Activated CD4-positive, alpha-beta T cell treated with anti-CD3 and anti-CD28 coated beads, Interleukin-2, amount 50 U/mL, for 4 hours (primary cell): ENCODE measurements at regions not wholly inside any gene's neighbourhood (a gene's known extent, or its start where the extent isn't known, plus 50 kb on each side); places are given as distances from the start of the nearest gene placed in this dataset.
"Not testable (repeated sequence)": the region's sequence is repeated elsewhere in the genome, so short reads cannot be mapped to it uniquely, and the experiment has no call there.

ENCODE experiments used
- DNase-seq, 2 experiments: peaks; one replicate each; pipeline ENCODE4 v3.0.0-alpha.2; 2020

DNA sequence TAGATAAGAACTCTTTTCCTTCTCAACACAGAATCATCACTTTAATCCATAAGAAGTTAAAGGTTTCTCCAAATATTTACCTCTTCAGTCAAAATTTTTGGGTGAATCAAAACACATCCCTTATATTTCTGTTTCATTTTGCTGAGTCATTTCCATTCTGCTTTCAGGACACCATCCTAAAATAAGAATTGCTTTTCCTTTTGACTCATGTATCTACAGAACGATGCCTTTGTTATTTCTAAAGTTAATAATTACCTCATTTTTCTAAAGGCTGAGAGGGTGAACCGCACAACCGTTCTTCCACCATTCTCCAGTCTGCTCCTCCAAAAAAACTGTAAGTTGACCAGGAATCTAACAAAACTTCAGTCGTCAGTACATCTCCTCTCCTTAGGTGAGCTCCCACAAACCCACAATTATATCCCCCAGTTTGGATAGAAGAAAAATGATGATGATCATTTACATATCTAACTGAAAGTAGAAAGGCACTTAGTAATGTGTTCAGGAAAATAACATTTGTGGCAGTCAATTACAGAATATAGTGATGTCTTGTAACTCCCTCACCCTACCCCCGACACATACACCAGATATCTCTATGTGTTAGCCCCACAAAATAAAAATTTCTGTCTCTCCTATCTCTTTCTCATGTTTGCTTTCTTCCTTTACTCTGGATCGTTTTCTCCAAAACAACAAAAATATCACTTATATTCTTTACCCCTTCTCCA lies 162.5 kb downstream of the RAD51AP2 start:
- DNase-seq, result no peak

- DNase-seq, result no peak
Measured at GRCh38 chr2:17353263-17353662, 165.0 kb downstream of the RAD51AP2 start.

DNA sequence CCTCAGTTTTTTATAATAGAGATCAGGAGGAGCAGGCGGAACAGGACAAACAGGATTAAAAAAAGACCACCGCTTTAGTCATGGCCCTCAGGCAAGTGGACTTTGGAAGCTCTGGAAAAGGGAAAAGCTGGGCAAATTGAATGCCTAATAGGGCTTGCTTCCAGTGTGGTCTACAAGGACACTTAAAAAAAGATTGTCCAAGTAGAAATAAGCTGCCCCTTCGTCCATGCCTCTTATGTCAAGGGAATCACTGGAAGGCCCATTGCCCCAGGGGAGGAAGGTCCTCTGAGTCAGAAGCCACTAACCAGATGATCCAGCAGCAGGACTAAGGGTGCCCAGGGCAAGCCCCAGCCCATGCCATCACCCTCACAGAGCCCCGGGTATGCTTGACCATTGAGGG lies 175.5 kb downstream of the RAD51AP2 start:
- DNase-seq, result not testable (repeated sequence)

- no peak for DNase-seq
Measured at GRCh38 chr2:17337507-17337906, 180.7 kb downstream of the RAD51AP2 start.

DNA sequence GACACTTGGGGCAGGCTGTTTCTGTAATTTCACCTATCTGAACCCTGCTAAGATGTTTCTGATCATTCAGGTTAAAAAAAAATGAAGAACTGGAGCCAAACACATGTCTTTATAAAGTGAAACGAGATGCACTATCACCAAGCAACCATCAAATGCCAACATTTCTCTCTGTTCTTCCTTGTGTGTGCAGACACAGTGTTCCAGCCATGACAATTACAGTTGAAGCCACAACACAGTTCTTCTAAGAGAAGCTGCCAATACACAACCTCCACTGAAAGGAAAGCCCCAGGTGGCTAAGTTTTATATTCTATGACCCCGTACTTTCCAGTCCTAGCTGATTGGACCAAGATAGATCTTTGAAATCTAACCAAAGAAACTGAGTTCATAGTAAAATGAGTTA lies 181.8 kb downstream of the RAD51AP2 start:
- no peak for DNase-seq

- DNase-seq, result no peak
Measured at GRCh38 chr2:17334300-17334699, 183.9 kb downstream of the RAD51AP2 start.

DNA sequence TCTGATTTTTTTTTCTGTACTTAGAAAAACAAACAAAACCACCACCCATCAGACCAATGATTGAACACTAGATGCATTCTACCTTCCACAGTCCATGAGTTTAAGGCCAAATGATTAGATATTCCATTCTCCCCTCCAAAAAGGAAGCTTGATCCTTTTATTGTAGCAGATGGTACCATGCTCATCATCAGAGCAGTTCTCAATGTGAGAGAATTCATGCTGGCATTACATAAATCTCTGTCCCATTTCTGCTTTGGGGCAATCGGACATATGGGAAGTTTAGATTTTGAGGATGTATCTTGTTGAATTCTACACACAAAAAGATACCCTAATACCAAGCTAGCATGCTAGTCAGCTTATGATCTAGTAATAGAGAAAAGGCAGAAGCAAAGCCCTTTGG lies 186.6 kb downstream of the RAD51AP2 start:
- no peak for DNase-seq

DNA sequence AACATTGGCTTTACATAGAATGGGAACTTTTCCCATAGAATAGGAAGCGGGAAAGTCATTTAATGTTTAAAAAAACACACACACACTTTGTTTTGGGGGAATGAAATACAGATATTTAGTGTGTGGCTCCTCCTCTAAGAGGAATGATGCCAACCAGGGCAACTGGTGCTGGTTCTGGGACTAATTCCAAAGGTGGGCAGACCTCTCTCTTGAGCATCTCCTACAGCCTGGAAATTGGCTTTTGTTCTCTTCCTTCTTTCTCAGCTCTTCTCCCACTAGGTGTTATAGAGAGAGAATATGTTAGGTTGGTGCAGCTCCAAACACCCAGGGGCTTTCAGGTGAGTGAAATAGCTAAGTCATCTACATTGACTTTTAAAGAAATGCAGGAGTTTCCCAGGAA lies 190.1 kb downstream of the RAD51AP2 start:
- DNase-seq, result no peak

DNA sequence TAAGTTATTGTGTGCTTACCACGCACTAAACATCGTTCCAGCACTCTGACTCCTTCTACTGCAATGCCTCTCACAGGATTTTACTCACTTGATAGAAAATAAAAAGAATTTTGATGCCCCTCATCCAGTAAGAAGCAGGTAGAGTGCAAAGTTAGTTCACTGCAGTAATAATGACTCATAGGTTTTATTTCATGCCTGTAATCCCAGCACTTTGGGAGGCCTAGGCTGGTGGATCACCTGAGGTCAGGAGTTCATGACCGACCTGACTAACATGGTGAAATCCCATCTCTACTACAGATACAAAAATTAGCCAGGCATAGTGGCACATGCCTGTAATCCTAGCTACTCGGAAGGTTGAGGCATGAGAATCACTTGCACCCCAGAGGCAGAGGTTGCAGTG lies 190.6 kb downstream of the RAD51AP2 start:
- no peak for DNase-seq

DNA sequence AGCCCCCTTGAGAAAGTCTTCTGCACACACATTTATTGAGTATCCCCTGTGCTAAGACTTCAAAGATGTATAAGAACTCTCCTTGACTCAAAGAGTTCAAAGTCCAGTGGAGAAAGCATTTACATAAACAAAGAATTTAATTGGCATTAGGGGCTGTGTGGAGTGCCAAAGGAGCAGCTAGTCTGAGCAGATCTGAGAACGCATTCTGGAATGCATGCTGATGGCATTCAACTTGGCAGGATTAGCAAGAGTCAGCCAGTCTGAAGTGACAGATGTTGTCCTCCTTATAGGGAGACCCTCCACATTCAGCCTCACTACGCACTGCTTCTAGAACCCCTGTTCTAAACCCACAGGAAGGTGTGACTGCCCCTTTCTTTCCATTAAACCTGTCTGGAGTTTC lies 191.5 kb downstream of the RAD51AP2 start:
- DNase-seq, result no peak

DNA sequence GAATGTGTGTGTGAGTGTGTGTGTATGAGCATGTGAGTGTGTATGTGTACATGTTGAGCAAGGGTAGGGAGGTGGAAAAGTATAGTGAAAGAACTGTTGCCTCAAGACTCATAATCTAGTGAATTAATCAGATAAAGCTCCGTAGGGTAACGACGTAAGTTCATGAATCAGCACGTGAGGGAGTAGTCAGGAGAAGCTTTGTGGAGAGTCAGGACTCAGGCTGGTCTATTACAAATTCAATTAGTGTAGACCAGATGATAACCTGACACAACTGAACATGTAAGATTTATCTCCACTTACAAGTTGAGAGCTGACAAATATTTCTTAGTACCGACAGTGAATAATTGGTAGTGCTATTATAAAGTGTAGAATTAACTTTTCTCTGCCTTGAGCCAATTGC lies 194.5 kb downstream of the RAD51AP2 start:
- DNase-seq, result no peak

DNA sequence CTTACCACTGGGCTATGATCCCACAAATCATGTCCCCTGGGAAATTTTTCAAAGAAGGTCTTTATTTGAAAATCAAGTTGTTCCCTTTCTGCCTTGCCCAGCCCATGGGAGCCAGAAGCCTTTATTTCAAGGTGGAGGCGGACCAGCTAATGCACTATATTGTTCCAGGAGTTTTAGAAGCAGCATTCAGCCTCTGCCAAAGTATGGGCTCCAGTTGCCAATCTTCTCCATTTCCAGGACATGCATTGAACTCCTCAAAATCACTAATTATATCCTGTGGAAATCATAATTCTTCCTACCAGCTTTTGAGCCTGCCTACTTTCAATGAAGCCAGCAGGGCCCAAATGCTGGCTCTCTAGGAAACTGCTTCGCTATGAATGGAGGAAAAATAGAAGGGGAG lies 195.8 kb downstream of the RAD51AP2 start:
- no peak for DNase-seq

DNA sequence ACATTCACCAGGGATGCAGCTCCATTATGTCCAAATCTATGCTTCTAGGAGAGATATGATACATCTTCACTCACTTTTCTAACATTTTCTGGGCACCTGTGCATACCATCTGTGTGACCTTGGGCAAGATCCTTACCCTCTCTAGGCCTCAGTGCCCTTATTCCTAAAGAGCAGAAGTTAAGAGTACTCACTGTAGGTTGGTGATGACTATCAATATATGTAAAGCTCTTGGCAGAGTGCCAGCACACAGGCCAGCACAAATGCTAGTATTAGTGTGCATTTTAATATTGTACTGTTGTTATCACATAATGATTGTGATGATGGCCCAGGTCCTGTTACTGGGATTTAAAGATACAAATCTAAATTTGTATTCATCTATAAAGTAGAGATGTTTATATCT lies 199.2 kb downstream of the RAD51AP2 start:
- DNase-seq, result no peak

DNA sequence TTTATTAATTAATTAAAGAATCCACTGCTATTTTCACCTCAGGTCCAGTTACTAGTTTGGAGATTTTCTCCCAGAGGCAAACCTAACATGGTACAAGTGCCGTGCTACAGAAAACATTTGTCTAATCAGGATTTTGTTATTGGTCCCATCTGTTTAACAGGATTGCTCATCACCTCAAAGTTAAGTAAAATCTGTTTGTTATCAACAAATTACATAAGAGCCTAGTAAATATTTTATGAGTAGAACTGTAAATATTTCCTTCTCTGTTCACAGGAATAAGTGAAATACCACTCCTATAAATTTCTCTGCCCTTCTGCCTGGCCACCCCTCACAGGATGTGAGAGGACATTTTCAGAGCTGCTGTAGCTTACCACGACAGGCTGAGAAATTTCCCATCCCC lies 200.2 kb downstream of the RAD51AP2 start:
- no peak for DNase-seq

GRCh38 chr2:17317439-17317976 lies 200.7 kb downstream of the RAD51AP2 start:
- DNase-seq, result no peak

DNA sequence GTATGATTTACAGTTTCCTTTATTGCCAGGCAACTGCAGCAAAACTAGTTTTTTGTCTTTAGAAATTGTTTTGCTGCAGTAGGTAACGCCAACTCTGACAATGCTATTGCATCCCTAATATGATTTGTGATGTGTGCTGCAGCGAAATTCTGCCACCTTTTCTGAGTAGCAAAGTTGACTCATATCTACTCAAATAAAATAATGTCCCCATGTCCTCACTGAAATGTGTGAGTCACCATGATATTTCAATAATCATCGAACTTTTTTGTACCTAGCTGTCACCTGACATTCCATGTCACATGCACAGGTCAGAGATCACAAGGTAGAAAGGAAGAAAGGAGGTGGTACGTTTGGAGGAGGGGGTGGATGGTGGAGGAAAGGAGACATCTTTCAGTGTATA lies 205.0 kb downstream of the RAD51AP2 start:
- DNase-seq, result no peak

GRCh38 chr2:17311771-17312511 lies 206.3 kb downstream of the RAD51AP2 start:
- no peak for DNase-seq

- no peak for DNase-seq
Measured at GRCh38 chr2:17311106-17311619, 207.1 kb downstream of the RAD51AP2 start.

GRCh38 chr2:17309741-17310339 lies 208.4 kb downstream of the RAD51AP2 start:
- no peak for DNase-seq

DNA sequence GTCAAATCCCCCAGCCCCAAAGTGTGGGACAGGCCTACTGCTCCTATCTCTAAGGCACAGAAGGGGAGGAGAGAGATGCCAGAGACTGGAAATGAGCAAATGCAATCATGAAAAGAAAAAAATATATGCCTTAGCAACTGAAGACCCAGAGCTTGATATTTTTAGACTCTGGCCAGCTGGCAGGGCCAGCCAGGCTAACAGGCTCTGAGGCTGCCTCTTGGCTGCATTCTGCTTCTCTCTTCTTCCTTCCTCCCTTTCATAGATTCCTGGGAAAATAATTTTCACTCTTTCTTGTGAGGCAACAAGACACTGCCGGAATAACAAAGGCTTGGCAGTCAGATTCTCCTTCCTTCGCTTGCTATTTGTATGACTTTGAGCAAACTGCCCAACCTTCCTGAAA lies 209.1 kb downstream of the RAD51AP2 start:
- no peak for DNase-seq

- DNase-seq, result no peak
Measured at GRCh38 chr2:17306706-17307105, 211.5 kb downstream of the RAD51AP2 start.

GRCh38 chr2:17306219-17306618 lies 212.0 kb downstream of the RAD51AP2 start:
- no peak for DNase-seq

GRCh38 chr2:17303521-17303920 lies 214.7 kb downstream of the RAD51AP2 start:
- no peak for DNase-seq

- no peak for DNase-seq
Measured at GRCh38 chr2:17303054-17303453, 215.2 kb downstream of the RAD51AP2 start.
